ENCODE measurements at regions not wholly inside any gene's neighbourhood (a gene's known extent, or its start where the extent isn't known, plus 50 kb on each side); places are given as distances from the start of the nearest gene placed in this dataset.

GRCh38 chr5:135207866-135208265, 173.8 kb upstream of the PITX1 start:
- Histone ChIP-seq H3K79me1 (ENCODE audit: insufficient read depth, low read depth, low read length, poor library complexity, severe bottlenecking) (no peaks in the 10 kb centered on the region), H4K91ac (ENCODE audit: insufficient read length, low read depth, low read length) (no peak overlapping the region), H3K79me2 (ENCODE audit: insufficient read depth, low read length) (no peaks in the 10 kb centered on the region), H2AFZ (ENCODE audit: low read length) (no peak overlapping the region), H2BK15ac (ENCODE audit: low read depth, low read length) (no peak overlapping the region), H2BK12ac (ENCODE audit: insufficient read length, low read depth, low read length) (no peak overlapping the region), H3K23me2 (ENCODE audit: insufficient read length, low read depth, low read length, poor library complexity, severe bottlenecking) (no peaks in the 10 kb centered on the region), H3K56ac (ENCODE audit: insufficient read length, low read depth, low read length) (no peak overlapping the region), H3K27ac (ENCODE audit: insufficient read length, low read depth, low read length) (no peak overlapping the region), H2BK5ac (ENCODE audit: insufficient read length, low read length) (no peak overlapping the region), H3K18ac (ENCODE audit: insufficient read length, low read depth, low read length) (no peak overlapping the region), H2BK20ac (ENCODE audit: low read depth, low read length, poor library complexity, severe bottlenecking) (no peak overlapping the region), H3K9ac (ENCODE audit: extremely low read depth, insufficient read length, low read length) (no peak overlapping the region), H2AK5ac (ENCODE audit: insufficient read length, low read length) (no peak overlapping the region), H4K5ac (ENCODE audit: insufficient read length, low read depth, low read length) (no peak overlapping the region), H4K8ac (replicated peaks; ENCODE audit: insufficient read length, low read depth, low read length) (no peak overlapping the region), H3K14ac (ENCODE audit: insufficient read depth, low read length) (no peak overlapping the region), H3K4me1 (ENCODE audit: insufficient read depth, low read length) (no peaks in the 10 kb centered on the region; the same call in 1 of the 2 replicates), H4K20me1 (ENCODE audit: control insufficient read depth, insufficient read depth, insufficient read length) (no peaks in the 10 kb centered on the region), H3T11ph (ENCODE audit: low read length) (no peak overlapping the region), H3K4me2 (ENCODE audit: insufficient read depth, insufficient read length, low read length) (no peak overlapping the region), H3K4ac (ENCODE audit: low read depth, low read length) (no peak overlapping the region), H2BK120ac (ENCODE audit: low read depth, low read length, poor library complexity, severe bottlenecking) (no peak overlapping the region), H3K9me3 (ENCODE audit: control insufficient read depth, low read depth, low read length) (no peaks in the 10 kb centered on the region), H3K27me3 (ENCODE audit: insufficient read depth, low read length) (no peaks in the 10 kb centered on the region), H3K23ac (ENCODE audit: insufficient read length, low read depth, low read length) (no peak overlapping the region)
- no peak for DNase-seq
- H3K4me3 Mint-ChIP-seq, result no peak overlapping the region
- H3K36me3 Mint-ChIP-seq (ENCODE audit: insufficient read depth in 1 of 3, low read depth in 3 of 3), result peaks cover 2 to 11% (median 2%) of the 10 kb centered on the region in 3 experiments; a peak in 5 of 7 replicates
- peaks cover 10 to 14% of the 10 kb centered on the region in 2 experiments for H3K9me3 Mint-ChIP-seq
- no peak overlapping the region for H3K27ac Mint-ChIP-seq
- TF ChIP-seq CTCF (conservative IDR thresholded peaks at IDR 0.05), result no peak
- peaks cover 10% of the 10 kb centered on the region for H3K27me3 Mint-ChIP-seq (ENCODE audit: low read depth)
- no CpG with 5 or more reads among the region's 6 CpGs for WGBS (ENCODE audit: extremely low coverage, insufficient read length, low lambda C conversion rate)
- peaks cover 19 to 21% of the 10 kb centered on the region in 2 experiments for H3K4me1 Mint-ChIP-seq
